ENCODE measurements at regions not wholly inside any gene's neighbourhood (a gene's known extent, or its start where the extent isn't known, plus 50 kb on each side); places are given as distances from the start of the nearest gene placed in this dataset.

GRCh38 chr5:163727028-163727427 is 221.6 kb downstream of the MAT2B start (continued):
- TF ChIP-seq FOXA1 (IDR thresholded peaks at IDR 0.05) (no peak), NR2F2 (IDR thresholded peaks at IDR 0.05) (no peak), HNF4A (conservative IDR thresholded peaks at IDR 0.05) (no peak), RXRA (IDR thresholded peaks at IDR 0.05) (no peak), YY1 (IDR thresholded peaks at IDR 0.05) (no peak), GABPA (IDR thresholded peaks at IDR 0.05 in 1 of 2, conservative IDR thresholded peaks at IDR 0.05 in 1 of 2) (no peak)

- Histone ChIP-seq H3K36me3 (ENCODE audit: control insufficient read depth in 4 of 4, insufficient read depth in 3 of 4, low read depth in 1 of 4, low read length in 3 of 4) (no peaks in the 10 kb centered on the region), H3K9ac (ENCODE audit: low read depth in 1 of 2, low read length in 2 of 2) (no peak overlapping the region), H3K9me3 (ENCODE audit: control insufficient read depth in 4 of 4, low read length in 3 of 4) (no peaks in the 10 kb centered on the region), H3K27ac (ENCODE audit: low read depth in 1 of 2, low read length in 2 of 2) (no peak overlapping the region), H3K27me3 (ENCODE audit: control insufficient read depth in 4 of 4, insufficient read depth in 4 of 4, low read length in 3 of 4) (no peaks in the 10 kb centered on the region), H3K4me3 (ENCODE audit: low read depth in 1 of 3, low read length in 3 of 3) (no peak overlapping the region), H3K4me1 (ENCODE audit: control insufficient read depth in 4 of 4, insufficient read depth in 4 of 4, low read length in 3 of 4) (no peaks in the 10 kb centered on the region)
- TF ChIP-seq JUND (IDR thresholded peaks at IDR 0.05) (no peak), HNF4A (conservative IDR thresholded peaks at IDR 0.05) (no peak), FOXA1 (IDR thresholded peaks at IDR 0.05) (no peak), REST (IDR thresholded peaks at IDR 0.05) (no peak), ZBTB33 (IDR thresholded peaks at IDR 0.05) (no peak), YY1 (IDR thresholded peaks at IDR 0.05) (no peak), HNF4G (IDR thresholded peaks at IDR 0.05) (no peak), SP1 (IDR thresholded peaks at IDR 0.05) (no peak), RAD21 (IDR thresholded peaks at IDR 0.05) (no peak)
- DNase-seq (ENCODE audit: low spot score): no peak
- 34% methylated on average over 5 of the region's 5 CpGs for WGBS
Observed at GRCh38 chr5:163730206-163730756, 224.9 kb downstream of the MAT2B start.

GRCh38 chr5:163731256-163731655 is 225.8 kb downstream of the MAT2B start:
- H3K9me3 ChIP-seq (ENCODE audit: control insufficient read depth in 4 of 4, low read length in 3 of 4): no peaks in the 10 kb centered on the region
- no peak overlapping the region for H3K4me3 ChIP-seq (ENCODE audit: low read depth in 1 of 3, low read length in 3 of 3)
- no peak for TF ChIP-seq RXRA (IDR thresholded peaks at IDR 0.05)
- no peak for TF ChIP-seq FOXA1 (IDR thresholded peaks at IDR 0.05)
- no peak for TF ChIP-seq RAD21 (IDR thresholded peaks at IDR 0.05)
- no peak for TF ChIP-seq HNF4A (conservative IDR thresholded peaks at IDR 0.05)
- no peaks in the 10 kb centered on the region for H3K27me3 ChIP-seq (ENCODE audit: control insufficient read depth in 4 of 4, insufficient read depth in 4 of 4, low read length in 3 of 4)
- DNase-seq (ENCODE audit: low spot score): no peak
- H3K27ac ChIP-seq (ENCODE audit: low read depth in 1 of 2, low read length in 2 of 2): no peak overlapping the region
- no peaks in the 10 kb centered on the region for H3K4me1 ChIP-seq (ENCODE audit: control insufficient read depth in 4 of 4, insufficient read depth in 4 of 4, low read length in 3 of 4)
- no peaks in the 10 kb centered on the region for H3K36me3 ChIP-seq (ENCODE audit: control insufficient read depth in 4 of 4, insufficient read depth in 3 of 4, low read depth in 1 of 4, low read length in 3 of 4)
- 83% methylated on average over 2 of the region's 2 CpGs for WGBS
- H3K9ac ChIP-seq (ENCODE audit: low read depth in 1 of 2, low read length in 2 of 2): no peak overlapping the region

All from liver (tissue), 7 donors.